Stimulated activated naive CD8-positive, alpha-beta T cell treated with anti-CD3 and anti-CD28 coated beads, Interleukin-15, Interleukin-2, amounts not matched to agents 100 ng/mL and 50 ng/mL, for 24 hours (primary cell): ENCODE measurements at regions not wholly inside any gene's neighbourhood (a gene's known extent, or its start where the extent isn't known, plus 50 kb on each side); places are given as distances from the start of the nearest gene placed in this dataset.
"Not testable (repeated sequence)": the region's sequence is repeated elsewhere in the genome, so short reads cannot be mapped to it uniquely, and the experiment has no call there.

ENCODE experiments used
- H3K27ac Mint-ChIP-seq: one replicate; pipeline ENCODE4 v1.8.0; 2021; ENCODE audit warnings: mild to moderate bottlenecking, mixed read lengths
- H3K27me3 Mint-ChIP-seq: one replicate; pipeline ENCODE4 v1.8.0; 2021; ENCODE audit warnings: mixed read lengths
- H3K36me3 Mint-ChIP-seq: one replicate; pipeline ENCODE4 v1.8.0; 2021; ENCODE audit warnings: low read depth, mixed read lengths
- H3K4me1 Mint-ChIP-seq: one replicate; pipeline ENCODE4 v1.8.0; 2021; ENCODE audit warnings: low read depth, mixed read lengths
- H3K4me3 Mint-ChIP-seq: one replicate; pipeline ENCODE4 v1.8.0; 2021; ENCODE audit warnings: mild to moderate bottlenecking, mixed read lengths
- H3K9me3 Mint-ChIP-seq: one replicate; pipeline ENCODE4 v1.8.0; 2021; ENCODE audit warnings: mixed read lengths

DNA sequence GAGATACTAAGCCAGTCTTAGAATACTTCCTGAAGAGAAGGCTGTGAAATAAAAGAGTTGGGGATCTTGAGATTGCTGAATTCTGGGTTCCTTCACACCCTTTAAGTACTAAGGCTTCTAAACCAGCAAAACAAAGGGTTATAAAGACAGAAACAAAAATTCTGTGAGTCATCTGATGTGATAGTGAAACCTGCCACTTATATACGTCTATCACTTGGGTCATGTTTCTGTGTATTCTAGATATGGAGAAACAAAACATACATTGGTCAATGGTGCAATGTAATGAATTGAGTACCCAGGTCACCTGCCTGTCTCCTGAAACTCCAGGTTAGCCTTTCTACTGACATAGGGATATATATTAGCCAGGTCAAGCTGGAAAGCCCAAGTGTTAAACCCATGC lies 319.3 kb upstream of the GRAMD2B start:
- Mint-ChIP-seq H3K9me3 (no peaks in the 10 kb centered on the region), H3K27me3 (no peaks in the 10 kb centered on the region), H3K4me3 (no peak overlapping the region), H3K27ac (no peak overlapping the region), H3K4me1 (no peaks in the 10 kb centered on the region), H3K36me3 (no peaks in the 10 kb centered on the region)

DNA sequence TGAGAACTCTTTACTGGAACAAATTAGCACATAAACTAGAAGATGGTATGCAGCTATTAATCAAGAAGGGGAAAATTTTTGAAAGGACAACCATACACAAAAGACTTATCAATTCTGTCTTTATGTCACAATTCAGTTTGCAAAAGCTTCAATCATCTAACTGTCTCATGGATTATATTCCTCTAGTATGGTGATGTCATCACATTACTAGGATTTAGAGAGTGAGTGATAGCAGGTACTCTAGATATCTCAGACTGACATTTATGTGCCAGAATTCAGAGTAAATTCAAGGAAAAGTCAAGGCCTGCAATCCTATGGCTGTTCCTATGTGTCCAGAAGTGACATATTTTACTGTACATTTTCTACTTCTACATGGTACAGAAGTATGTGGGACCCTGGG lies 318.9 kb upstream of the GRAMD2B start:
- no peak overlapping the region for H3K27ac Mint-ChIP-seq
- H3K27me3 Mint-ChIP-seq: no peaks in the 10 kb centered on the region
- H3K36me3 Mint-ChIP-seq: no peaks in the 10 kb centered on the region
- H3K4me1 Mint-ChIP-seq: no peaks in the 10 kb centered on the region
- H3K9me3 Mint-ChIP-seq: no peaks in the 10 kb centered on the region
- no peak overlapping the region for H3K4me3 Mint-ChIP-seq

DNA sequence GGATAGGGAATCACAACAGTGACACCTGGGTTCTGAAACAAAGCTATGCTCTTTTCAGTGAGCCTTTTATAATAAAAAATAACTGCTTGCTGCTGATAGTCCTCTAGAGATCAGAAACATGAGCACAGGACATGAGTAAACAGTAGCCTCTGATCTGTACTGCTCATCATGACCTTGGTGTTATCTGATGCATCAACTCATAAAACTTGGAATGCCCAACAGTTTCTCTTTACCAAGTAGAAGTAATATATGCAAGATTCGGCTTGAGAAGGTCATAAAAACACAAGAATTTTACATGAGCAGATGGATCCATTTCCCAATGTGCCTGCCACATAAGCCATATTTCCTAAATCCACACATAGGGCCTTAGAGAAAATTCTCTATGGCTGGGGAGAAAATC lies 318.3 kb upstream of the GRAMD2B start:
- H3K27me3 Mint-ChIP-seq: no peaks in the 10 kb centered on the region
- H3K4me3 Mint-ChIP-seq: no peak overlapping the region
- H3K27ac Mint-ChIP-seq: no peak overlapping the region
- H3K4me1 Mint-ChIP-seq: no peaks in the 10 kb centered on the region
- no peaks in the 10 kb centered on the region for H3K36me3 Mint-ChIP-seq
- H3K9me3 Mint-ChIP-seq: no peaks in the 10 kb centered on the region

GRCh38 chr5:126106029-126106428 lies 317.2 kb upstream of the GRAMD2B start:
- no peaks in the 10 kb centered on the region for H3K27me3 Mint-ChIP-seq
- H3K27ac Mint-ChIP-seq: no peak overlapping the region
- H3K9me3 Mint-ChIP-seq: no peaks in the 10 kb centered on the region
- no peaks in the 10 kb centered on the region for H3K36me3 Mint-ChIP-seq
- H3K4me1 Mint-ChIP-seq: no peaks in the 10 kb centered on the region
- H3K4me3 Mint-ChIP-seq: no peak overlapping the region

DNA sequence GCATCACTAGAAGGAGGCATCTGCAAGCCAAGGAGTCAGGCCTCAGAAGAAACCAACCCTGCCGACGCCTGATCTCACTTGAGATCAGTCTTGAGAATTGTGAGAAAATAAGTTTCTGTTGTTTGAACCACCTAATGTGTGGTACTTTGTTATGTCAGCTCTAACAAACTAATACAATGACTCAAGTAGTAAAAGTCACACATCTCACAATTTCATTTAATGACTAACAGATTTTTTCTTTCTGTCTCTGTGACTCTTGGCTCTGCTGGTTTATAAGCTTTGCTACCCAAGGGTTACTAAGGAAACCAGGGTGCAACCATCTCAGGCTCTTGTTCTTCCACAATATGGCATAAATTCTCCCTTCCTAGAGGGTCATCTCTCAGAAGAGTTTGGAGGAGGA lies 315.8 kb upstream of the GRAMD2B start:
- Mint-ChIP-seq H3K27me3 (no peaks in the 10 kb centered on the region), H3K4me1 (no peaks in the 10 kb centered on the region), H3K9me3 (peaks cover 7% of the 10 kb centered on the region), H3K36me3 (no peaks in the 10 kb centered on the region), H3K27ac (no peak overlapping the region), H3K4me3 (no peak overlapping the region)

GRCh38 chr5:126108470-126108869 lies 314.7 kb upstream of the GRAMD2B start:
- no peak overlapping the region for H3K4me3 Mint-ChIP-seq
- H3K27me3 Mint-ChIP-seq: no peaks in the 10 kb centered on the region
- no peaks in the 10 kb centered on the region for H3K36me3 Mint-ChIP-seq
- no peak overlapping the region for H3K27ac Mint-ChIP-seq
- H3K4me1 Mint-ChIP-seq: no peaks in the 10 kb centered on the region
- peaks cover 10% of the 10 kb centered on the region for H3K9me3 Mint-ChIP-seq

GRCh38 chr5:126115059-126115629 lies 308.1 kb upstream of the GRAMD2B start:
- H3K4me1 Mint-ChIP-seq: no peaks in the 10 kb centered on the region
- no peak overlapping the region for H3K27ac Mint-ChIP-seq
- H3K27me3 Mint-ChIP-seq: no peaks in the 10 kb centered on the region
- peaks cover 10% of the 10 kb centered on the region for H3K9me3 Mint-ChIP-seq
- no peak overlapping the region for H3K4me3 Mint-ChIP-seq
- no peaks in the 10 kb centered on the region for H3K36me3 Mint-ChIP-seq

DNA sequence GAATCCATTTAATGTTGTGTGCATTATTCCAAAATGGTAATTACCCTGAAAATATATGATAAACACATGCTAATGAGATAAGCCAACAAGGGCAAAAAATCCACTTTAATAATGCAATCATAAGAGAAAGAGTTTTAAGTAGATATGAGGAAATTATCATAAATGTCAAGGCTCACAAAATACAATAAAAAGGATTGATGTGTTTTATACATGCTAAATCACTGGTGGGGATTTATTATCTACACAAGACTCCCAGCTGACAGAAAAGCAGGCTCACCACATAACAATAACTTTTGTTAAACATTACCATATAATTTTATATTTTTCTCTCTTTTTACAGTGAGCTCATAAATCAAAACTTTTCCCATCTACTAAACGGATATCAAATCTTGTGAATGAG lies 306.2 kb upstream of the GRAMD2B start:
- Mint-ChIP-seq H3K9me3 (peaks cover 10% of the 10 kb centered on the region), H3K4me1 (no peaks in the 10 kb centered on the region), H3K27ac (no peak overlapping the region), H3K4me3 (no peak overlapping the region), H3K27me3 (no peaks in the 10 kb centered on the region), H3K36me3 (no peaks in the 10 kb centered on the region)

DNA sequence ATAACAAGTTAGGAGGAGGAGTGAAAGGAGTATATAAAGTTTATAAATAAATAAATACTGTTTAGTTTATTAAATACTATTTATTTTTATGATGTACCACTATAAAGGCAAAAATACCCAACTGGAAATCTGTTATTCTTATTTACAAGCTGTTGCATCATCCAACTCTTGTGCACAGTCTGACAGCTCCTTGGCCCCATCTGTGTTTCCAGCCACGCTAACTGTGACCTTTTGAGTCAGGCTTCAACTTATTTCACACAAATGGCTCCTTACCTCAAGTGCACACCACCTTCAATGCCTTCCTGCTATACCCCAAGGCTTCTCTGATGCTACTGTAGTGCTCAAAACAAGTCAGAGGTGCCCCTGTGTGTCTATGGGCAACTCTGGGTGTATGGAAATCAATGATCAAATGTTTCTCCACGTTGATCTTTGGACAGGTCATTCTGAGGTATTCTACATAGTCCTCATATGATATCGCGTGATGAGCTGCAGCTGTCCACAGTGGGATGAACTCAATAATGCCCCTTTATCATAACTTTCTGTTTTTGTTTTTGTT lies 303.2 kb upstream of the GRAMD2B start:
- Mint-ChIP-seq H3K4me1 (no peaks in the 10 kb centered on the region), H3K27ac (no peak overlapping the region), H3K36me3 (no peaks in the 10 kb centered on the region), H3K27me3 (no peaks in the 10 kb centered on the region), H3K9me3 (peaks cover 4% of the 10 kb centered on the region), H3K4me3 (no peak overlapping the region)

GRCh38 chr5:126120939-126121338 lies 302.3 kb upstream of the GRAMD2B start:
- Mint-ChIP-seq H3K4me3 (no peak overlapping the region), H3K36me3 (no peaks in the 10 kb centered on the region), H3K27ac (no peak overlapping the region), H3K9me3 (peaks cover 4% of the 10 kb centered on the region), H3K27me3 (no peaks in the 10 kb centered on the region), H3K4me1 (no peaks in the 10 kb centered on the region)

- H3K4me1 Mint-ChIP-seq: no peaks in the 10 kb centered on the region
- peaks cover 4% of the 10 kb centered on the region for H3K9me3 Mint-ChIP-seq
- no peak overlapping the region for H3K4me3 Mint-ChIP-seq
- no peaks in the 10 kb centered on the region for H3K36me3 Mint-ChIP-seq
- H3K27ac Mint-ChIP-seq: no peak overlapping the region
- H3K27me3 Mint-ChIP-seq: no peaks in the 10 kb centered on the region
Measured at GRCh38 chr5:126122942-126123341, 300.3 kb upstream of the GRAMD2B start.

- Mint-ChIP-seq H3K27ac (no peak overlapping the region), H3K36me3 (no peaks in the 10 kb centered on the region), H3K4me3 (no peak overlapping the region), H3K27me3 (no peaks in the 10 kb centered on the region), H3K4me1 (no peaks in the 10 kb centered on the region), H3K9me3 (peaks cover 4% of the 10 kb centered on the region)
Measured at GRCh38 chr5:126124706-126125345, 298.4 kb upstream of the GRAMD2B start.

DNA sequence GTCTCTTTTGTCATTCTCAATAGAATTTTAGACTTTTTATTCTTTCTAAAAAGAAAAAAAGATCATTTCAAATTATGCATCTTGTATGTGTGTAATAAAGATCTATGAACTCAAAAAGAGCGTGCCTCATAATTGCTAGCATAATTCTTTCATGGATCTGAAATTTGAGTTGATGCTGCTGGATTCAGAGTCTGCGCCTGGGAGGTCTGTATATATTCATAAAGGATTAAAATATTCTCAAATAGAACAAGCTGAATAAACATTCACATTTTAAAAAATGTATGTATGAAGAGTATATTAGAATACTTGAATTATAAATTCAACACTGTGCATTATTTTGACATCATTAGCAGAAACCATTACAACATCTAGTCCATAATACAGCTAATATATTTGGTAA lies 297.8 kb upstream of the GRAMD2B start:
- Mint-ChIP-seq H3K4me1 (no peaks in the 10 kb centered on the region), H3K27me3 (no peaks in the 10 kb centered on the region), H3K27ac (no peak overlapping the region), H3K36me3 (no peaks in the 10 kb centered on the region), H3K9me3 (peaks cover 4% of the 10 kb centered on the region), H3K4me3 (no peak overlapping the region)

DNA sequence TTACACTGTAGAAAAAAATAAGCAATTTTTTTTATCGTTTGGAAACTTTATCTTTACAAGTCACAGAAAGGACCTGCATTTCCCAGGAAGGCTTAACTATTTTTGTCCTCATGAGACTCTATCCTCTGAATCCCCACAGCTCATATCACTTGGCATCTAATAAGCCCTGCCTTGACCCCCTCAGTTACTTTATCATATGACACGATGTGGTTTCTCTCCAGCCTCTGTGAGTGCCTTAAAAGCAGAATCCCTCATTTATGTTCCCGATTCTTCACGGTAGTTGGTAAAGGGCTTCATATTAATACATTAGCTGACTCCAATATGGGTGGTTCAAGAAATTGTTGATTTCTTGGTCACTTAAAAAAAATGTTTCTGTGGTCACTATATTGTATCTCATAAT lies 296.6 kb upstream of the GRAMD2B start:
- Mint-ChIP-seq H3K4me3 (no peak overlapping the region), H3K9me3 (peaks cover 4% of the 10 kb centered on the region), H3K4me1 (no peaks in the 10 kb centered on the region), H3K27me3 (no peaks in the 10 kb centered on the region), H3K36me3 (no peaks in the 10 kb centered on the region), H3K27ac (no peak overlapping the region)

GRCh38 chr5:126127371-126127770 lies 295.8 kb upstream of the GRAMD2B start:
- not testable (repeated sequence) for H3K36me3 Mint-ChIP-seq, H3K4me1 Mint-ChIP-seq

GRCh38 chr5:126129431-126129830 lies 293.8 kb upstream of the GRAMD2B start:
- Mint-ChIP-seq H3K9me3 (no peaks in the 10 kb centered on the region), H3K36me3 (no peaks in the 10 kb centered on the region), H3K4me3 (no peak overlapping the region), H3K27ac (no peak overlapping the region), H3K4me1 (no peaks in the 10 kb centered on the region), H3K27me3 (no peaks in the 10 kb centered on the region)

More at GRCh38 chr5:126127371-126127770, 295.8 kb upstream of the GRAMD2B start:
- not testable (repeated sequence) for H3K9me3 Mint-ChIP-seq, H3K4me3 Mint-ChIP-seq, H3K27ac Mint-ChIP-seq, H3K27me3 Mint-ChIP-seq
